GM23248 (cell line): ENCODE measurements at regions not wholly inside any gene's neighbourhood (a gene's known extent, or its start where the extent isn't known, plus 50 kb on each side); places are given as distances from the start of the nearest gene placed in this dataset.

Source experiments
- EZH2 ChIP-seq: fragments of 200-600 bp; sonication (generic); IDR thresholded peaks from 2 replicates; pipeline ENCODE4 v1.6.1; 2018; ENCODE audit warnings: antibody characterized with exemption, mild to moderate bottlenecking; ENCODE audit not compliant: insufficient read depth, poor library complexity, severe bottlenecking
- EZH2phosphoT487 ChIP-seq: fragments of 200-600 bp; sonication (generic); IDR thresholded peaks from 2 replicates; pipeline ENCODE4 v1.6.1; 2018; ENCODE audit warnings: antibody characterized with exemption, moderate library complexity, mild to moderate bottlenecking, low read depth; ENCODE audit not compliant: insufficient read depth

GRCh38 chr9:86764221-86764624 is 183.1 kb downstream of the GAS1 start:
- TF ChIP-seq EZH2 = no peak
- no peak for TF ChIP-seq EZH2phosphoT487
